HEK293 (cell line): ENCODE measurements at regions not wholly inside any gene's neighbourhood (a gene's known extent, or its start where the extent isn't known, plus 50 kb on each side); places are given as distances from the start of the nearest gene placed in this dataset.

Experiments used
- BCL11A ChIP-seq: fragments of 450-650 bp; formaldehyde crosslinking; IDR thresholded peaks from 2 replicates; pipeline ENCODE4 v1.5.1; 2016; ENCODE audit warnings: low read depth, missing biosample characterization, missing genetic modification characterization
- RBAK ChIP-seq: fragments of 450-650 bp; formaldehyde crosslinking; IDR thresholded peaks from 2 replicates; pipeline ENCODE4 v1.5.1; 2016; ENCODE audit warnings: missing biosample characterization, missing genetic modification characterization
- TCF7L2 ChIP-seq: IDR thresholded peaks from 2 replicates; pipeline ENCODE4 v1.6.1; 2011; ENCODE audit warnings: low read depth, mild to moderate bottlenecking, inconsistent platforms, low read length, moderate library complexity, borderline replicate concordance
- ZBTB21 ChIP-seq: fragments of 450-650 bp; formaldehyde crosslinking; IDR thresholded peaks from 2 replicates; pipeline ENCODE4 v1.5.1; 2017; ENCODE audit warnings: missing biosample characterization, missing genetic modification characterization
- ZNF121 ChIP-seq: fragments of 450-650 bp; formaldehyde crosslinking; IDR thresholded peaks from 2 replicates; pipeline ENCODE4 v1.5.1; 2016; ENCODE audit warnings: missing biosample characterization, missing genetic modification characterization
- ZNF133 ChIP-seq: fragments of 450-650 bp; formaldehyde crosslinking; IDR thresholded peaks from 2 replicates; pipeline ENCODE4 v1.5.1; 2016; ENCODE audit warnings: missing biosample characterization, missing genetic modification characterization
- ZNF214 ChIP-seq: fragments of 450-650 bp; formaldehyde crosslinking; IDR thresholded peaks from 2 replicates; pipeline ENCODE4 v1.5.1; 2017; ENCODE audit warnings: missing biosample characterization, mild to moderate bottlenecking, missing genetic modification characterization, borderline replicate concordance
- ZNF350 ChIP-seq: fragments of 450-650 bp; formaldehyde crosslinking; IDR thresholded peaks from 2 replicates; pipeline ENCODE4 v1.5.0; 2017; ENCODE audit warnings: missing biosample characterization, mild to moderate bottlenecking, missing genetic modification characterization
- ZNF585B ChIP-seq: fragments of 450-650 bp; formaldehyde crosslinking; IDR thresholded peaks from 2 replicates; pipeline ENCODE4 v1.5.1; 2016; ENCODE audit warnings: missing biosample characterization, missing genetic modification characterization
- ZNF629 ChIP-seq: fragments of 450-650 bp; formaldehyde crosslinking; IDR thresholded peaks from 2 replicates; pipeline ENCODE4 v1.5.1; 2017; ENCODE audit warnings: missing biosample characterization, missing genetic modification characterization
- TF ChIP-seq, protein P1 (sequence below): fragments of 450-650 bp; formaldehyde crosslinking; IDR thresholded peaks from 2 replicates; pipeline ENCODE4 v1.5.1; 2016; ENCODE audit warnings: missing biosample characterization, missing genetic modification characterization
- TF ChIP-seq, protein P2 (sequence below): fragments of 450-650 bp; formaldehyde crosslinking; conservative IDR thresholded peaks from 2 replicates; pipeline ENCODE4 v1.5.1; 2016; ENCODE audit warnings: low read depth, missing biosample characterization, missing genetic modification characterization
- TF ChIP-seq, protein P3 (sequence below): fragments of 450-650 bp; formaldehyde crosslinking; IDR thresholded peaks from 2 replicates; pipeline ENCODE4 v1.5.1; 2016; ENCODE audit warnings: missing biosample characterization, missing genetic modification characterization
- TF ChIP-seq, protein P4 (sequence below): fragments of 450-650 bp; formaldehyde crosslinking; IDR thresholded peaks from 2 replicates; pipeline ENCODE4 v1.5.1; 2016; ENCODE audit warnings: missing biosample characterization, missing genetic modification characterization, low read depth

DNA sequence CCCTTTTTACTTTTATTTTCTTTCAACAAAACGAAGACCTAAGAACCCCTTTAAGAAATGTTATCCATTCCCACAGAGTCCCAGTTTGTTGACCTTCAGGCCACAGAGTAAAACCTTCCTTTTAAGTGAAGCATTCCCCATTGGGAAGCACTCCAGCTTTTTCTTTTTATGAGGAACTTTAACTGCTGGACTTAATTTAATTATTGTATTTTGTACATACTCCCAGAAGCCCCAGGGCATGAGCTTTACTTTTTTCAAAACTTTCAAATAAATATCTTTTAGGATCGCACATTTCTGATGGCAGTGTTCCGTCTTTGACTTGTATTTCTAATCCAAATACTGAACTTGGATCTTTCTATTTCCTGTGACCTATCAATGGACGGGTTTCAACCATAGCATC is 68.9 kb downstream of the ZIC5 start:
- TF ChIP-seq, protein P1, sequence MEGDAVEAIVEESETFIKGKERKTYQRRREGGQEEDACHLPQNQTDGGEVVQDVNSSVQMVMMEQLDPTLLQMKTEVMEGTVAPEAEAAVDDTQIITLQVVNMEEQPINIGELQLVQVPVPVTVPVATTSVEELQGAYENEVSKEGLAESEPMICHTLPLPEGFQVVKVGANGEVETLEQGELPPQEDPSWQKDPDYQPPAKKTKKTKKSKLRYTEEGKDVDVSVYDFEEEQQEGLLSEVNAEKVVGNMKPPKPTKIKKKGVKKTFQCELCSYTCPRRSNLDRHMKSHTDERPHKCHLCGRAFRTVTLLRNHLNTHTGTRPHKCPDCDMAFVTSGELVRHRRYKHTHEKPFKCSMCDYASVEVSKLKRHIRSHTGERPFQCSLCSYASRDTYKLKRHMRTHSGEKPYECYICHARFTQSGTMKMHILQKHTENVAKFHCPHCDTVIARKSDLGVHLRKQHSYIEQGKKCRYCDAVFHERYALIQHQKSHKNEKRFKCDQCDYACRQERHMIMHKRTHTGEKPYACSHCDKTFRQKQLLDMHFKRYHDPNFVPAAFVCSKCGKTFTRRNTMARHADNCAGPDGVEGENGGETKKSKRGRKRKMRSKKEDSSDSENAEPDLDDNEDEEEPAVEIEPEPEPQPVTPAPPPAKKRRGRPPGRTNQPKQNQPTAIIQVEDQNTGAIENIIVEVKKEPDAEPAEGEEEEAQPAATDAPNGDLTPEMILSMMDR (tag by site-specific recombination), result no peak
- TF ChIP-seq RBAK (tag by site-specific recombination) (no peak), ZNF214 (no peak), ZNF121 (no peak), ZBTB21 (tag by site-specific recombination) (no peak), ZNF629 (no peak), ZNF133 (tag by site-specific recombination) (no peak), TCF7L2 (no peak), BCL11A (tag by site-specific recombination) (no peak), ZNF585B (tag by site-specific recombination) (no peak), ZNF350 (tag by site-specific recombination) (no peak)
- TF ChIP-seq, protein P2, sequence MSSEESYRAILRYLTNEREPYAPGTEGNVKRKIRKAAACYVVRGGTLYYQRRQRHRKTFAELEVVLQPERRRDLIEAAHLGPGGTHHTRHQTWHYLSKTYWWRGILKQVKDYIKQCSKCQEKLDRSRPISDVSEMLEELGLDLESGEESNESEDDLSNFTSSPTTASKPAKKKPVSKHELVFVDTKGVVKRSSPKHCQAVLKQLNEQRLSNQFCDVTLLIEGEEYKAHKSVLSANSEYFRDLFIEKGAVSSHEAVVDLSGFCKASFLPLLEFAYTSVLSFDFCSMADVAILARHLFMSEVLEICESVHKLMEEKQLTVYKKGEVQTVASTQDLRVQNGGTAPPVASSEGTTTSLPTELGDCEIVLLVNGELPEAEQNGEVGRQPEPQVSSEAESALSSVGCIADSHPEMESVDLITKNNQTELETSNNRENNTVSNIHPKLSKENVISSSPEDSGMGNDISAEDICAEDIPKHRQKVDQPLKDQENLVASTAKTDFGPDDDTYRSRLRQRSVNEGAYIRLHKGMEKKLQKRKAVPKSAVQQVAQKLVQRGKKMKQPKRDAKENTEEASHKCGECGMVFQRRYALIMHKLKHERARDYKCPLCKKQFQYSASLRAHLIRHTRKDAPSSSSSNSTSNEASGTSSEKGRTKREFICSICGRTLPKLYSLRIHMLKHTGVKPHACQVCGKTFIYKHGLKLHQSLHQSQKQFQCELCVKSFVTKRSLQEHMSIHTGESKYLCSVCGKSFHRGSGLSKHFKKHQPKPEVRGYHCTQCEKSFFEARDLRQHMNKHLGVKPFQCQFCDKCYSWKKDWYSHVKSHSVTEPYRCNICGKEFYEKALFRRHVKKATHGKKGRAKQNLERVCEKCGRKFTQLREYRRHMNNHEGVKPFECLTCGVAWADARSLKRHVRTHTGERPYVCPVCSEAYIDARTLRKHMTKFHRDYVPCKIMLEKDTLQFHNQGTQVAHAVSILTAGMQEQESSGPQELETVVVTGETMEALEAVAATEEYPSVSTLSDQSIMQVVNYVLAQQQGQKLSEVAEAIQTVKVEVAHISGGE (tag by site-specific recombination), result no peak
- TF ChIP-seq, protein P3, sequence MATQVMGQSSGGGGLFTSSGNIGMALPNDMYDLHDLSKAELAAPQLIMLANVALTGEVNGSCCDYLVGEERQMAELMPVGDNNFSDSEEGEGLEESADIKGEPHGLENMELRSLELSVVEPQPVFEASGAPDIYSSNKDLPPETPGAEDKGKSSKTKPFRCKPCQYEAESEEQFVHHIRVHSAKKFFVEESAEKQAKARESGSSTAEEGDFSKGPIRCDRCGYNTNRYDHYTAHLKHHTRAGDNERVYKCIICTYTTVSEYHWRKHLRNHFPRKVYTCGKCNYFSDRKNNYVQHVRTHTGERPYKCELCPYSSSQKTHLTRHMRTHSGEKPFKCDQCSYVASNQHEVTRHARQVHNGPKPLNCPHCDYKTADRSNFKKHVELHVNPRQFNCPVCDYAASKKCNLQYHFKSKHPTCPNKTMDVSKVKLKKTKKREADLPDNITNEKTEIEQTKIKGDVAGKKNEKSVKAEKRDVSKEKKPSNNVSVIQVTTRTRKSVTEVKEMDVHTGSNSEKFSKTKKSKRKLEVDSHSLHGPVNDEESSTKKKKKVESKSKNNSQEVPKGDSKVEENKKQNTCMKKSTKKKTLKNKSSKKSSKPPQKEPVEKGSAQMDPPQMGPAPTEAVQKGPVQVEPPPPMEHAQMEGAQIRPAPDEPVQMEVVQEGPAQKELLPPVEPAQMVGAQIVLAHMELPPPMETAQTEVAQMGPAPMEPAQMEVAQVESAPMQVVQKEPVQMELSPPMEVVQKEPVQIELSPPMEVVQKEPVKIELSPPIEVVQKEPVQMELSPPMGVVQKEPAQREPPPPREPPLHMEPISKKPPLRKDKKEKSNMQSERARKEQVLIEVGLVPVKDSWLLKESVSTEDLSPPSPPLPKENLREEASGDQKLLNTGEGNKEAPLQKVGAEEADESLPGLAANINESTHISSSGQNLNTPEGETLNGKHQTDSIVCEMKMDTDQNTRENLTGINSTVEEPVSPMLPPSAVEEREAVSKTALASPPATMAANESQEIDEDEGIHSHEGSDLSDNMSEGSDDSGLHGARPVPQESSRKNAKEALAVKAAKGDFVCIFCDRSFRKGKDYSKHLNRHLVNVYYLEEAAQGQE (tag by site-specific recombination), result no peak
- TF ChIP-seq, protein P4, sequence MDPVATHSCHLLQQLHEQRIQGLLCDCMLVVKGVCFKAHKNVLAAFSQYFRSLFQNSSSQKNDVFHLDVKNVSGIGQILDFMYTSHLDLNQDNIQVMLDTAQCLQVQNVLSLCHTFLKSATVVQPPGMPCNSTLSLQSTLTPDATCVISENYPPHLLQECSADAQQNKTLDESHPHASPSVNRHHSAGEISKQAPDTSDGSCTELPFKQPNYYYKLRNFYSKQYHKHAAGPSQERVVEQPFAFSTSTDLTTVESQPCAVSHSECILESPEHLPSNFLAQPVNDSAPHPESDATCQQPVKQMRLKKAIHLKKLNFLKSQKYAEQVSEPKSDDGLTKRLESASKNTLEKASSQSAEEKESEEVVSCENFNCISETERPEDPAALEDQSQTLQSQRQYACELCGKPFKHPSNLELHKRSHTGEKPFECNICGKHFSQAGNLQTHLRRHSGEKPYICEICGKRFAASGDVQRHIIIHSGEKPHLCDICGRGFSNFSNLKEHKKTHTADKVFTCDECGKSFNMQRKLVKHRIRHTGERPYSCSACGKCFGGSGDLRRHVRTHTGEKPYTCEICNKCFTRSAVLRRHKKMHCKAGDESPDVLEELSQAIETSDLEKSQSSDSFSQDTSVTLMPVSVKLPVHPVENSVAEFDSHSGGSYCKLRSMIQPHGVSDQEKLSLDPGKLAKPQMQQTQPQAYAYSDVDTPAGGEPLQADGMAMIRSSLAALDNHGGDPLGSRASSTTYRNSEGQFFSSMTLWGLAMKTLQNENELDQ (tag by site-specific recombination), result no peak
